ENCODE measurements at regions not wholly inside any gene's neighbourhood (a gene's known extent, or its start where the extent isn't known, plus 50 kb on each side); places are given as distances from the start of the nearest gene placed in this dataset.

GRCh38 chr20:1792274-1792673 is 102.9 kb upstream of the SIRPA start:
- no peak for DNase-seq (ENCODE audit: extremely low spot score)
- CTCF ChIA-PET: no interaction called here
- no peak for TF ChIP-seq FOXA1 (IDR thresholded peaks at IDR 0.05)
- TF ChIP-seq ZNF384 (IDR thresholded peaks at IDR 0.05): no peak
- no peak for TF ChIP-seq FOXK2 (IDR thresholded peaks at IDR 0.05)
- TF ChIP-seq SUZ12 (IDR thresholded peaks at IDR 0.05): no peak
- TF ChIP-seq CTBP1 (IDR thresholded peaks at IDR 0.05; ENCODE audit: borderline replicate concordance): no peak
- no peak for TF ChIP-seq BHLHE40 (IDR thresholded peaks at IDR 0.05; ENCODE audit: borderline replicate concordance)
- TF ChIP-seq NFRKB (IDR thresholded peaks at IDR 0.05): no peak
- no peak for TF ChIP-seq ARNT (IDR thresholded peaks at IDR 0.05)
- TF ChIP-seq PKNOX1 (IDR thresholded peaks at IDR 0.05): no peak
- TF ChIP-seq LEF1 (IDR thresholded peaks at IDR 0.05; ENCODE audit: borderline replicate concordance): no peak
- TF ChIP-seq L3MBTL2 (conservative IDR thresholded peaks at IDR 0.05): no peak
- TF ChIP-seq HDGF (IDR thresholded peaks at IDR 0.05; ENCODE audit: borderline replicate concordance): no peak
- no peak for TF ChIP-seq TARDBP (IDR thresholded peaks at IDR 0.05)
- no peak for TF ChIP-seq ELF4 (IDR thresholded peaks at IDR 0.05)
- TF ChIP-seq SP1 (IDR thresholded peaks at IDR 0.05): no peak
- no peak for TF ChIP-seq FOXM1 (IDR thresholded peaks at IDR 0.05; ENCODE audit: borderline replicate concordance)
- POLR2A ChIA-PET: no interaction called here

- ChIA-PET POLR2A (interaction anchor here (1.0 kb wide), 1 partner anchor 14 kb away, joined by 5 read pairs; no protein-coding TSS in a partner anchor), CTCF (interaction anchor here (1.0 kb wide), 1 partner anchor 13 kb away, joined by 3 read pairs; no protein-coding TSS in a partner anchor)
- no peak for TF ChIP-seq FOXM1 (IDR thresholded peaks at IDR 0.05; ENCODE audit: borderline replicate concordance)
- TF ChIP-seq BHLHE40 (IDR thresholded peaks at IDR 0.05; ENCODE audit: borderline replicate concordance): no peak
- TF ChIP-seq L3MBTL2 (conservative IDR thresholded peaks at IDR 0.05): no peak
- no peak for TF ChIP-seq SUZ12 (IDR thresholded peaks at IDR 0.05)
- TF ChIP-seq SP1 (IDR thresholded peaks at IDR 0.05): no peak
- TF ChIP-seq ARNT (IDR thresholded peaks at IDR 0.05): no peak
- no peak for TF ChIP-seq ELF4 (IDR thresholded peaks at IDR 0.05)
- DNase-seq (ENCODE audit: extremely low spot score): no peak
These were observed 104.8 kb upstream of the SIRPA start for GRCh38 chr20:1790386-1790785.

- CTCF ChIA-PET: no interaction called here
- POLR2A ChIA-PET: no interaction called here
- no peak for DNase-seq (ENCODE audit: extremely low spot score)
- TF ChIP-seq ELF4 (IDR thresholded peaks at IDR 0.05): no peak
- TF ChIP-seq BHLHE40 (IDR thresholded peaks at IDR 0.05; ENCODE audit: borderline replicate concordance): no peak
- no peak for TF ChIP-seq SP1 (IDR thresholded peaks at IDR 0.05)
- TF ChIP-seq CTBP1 (IDR thresholded peaks at IDR 0.05; ENCODE audit: borderline replicate concordance): no peak
- TF ChIP-seq ZNF384 (IDR thresholded peaks at IDR 0.05): no peak
- TF ChIP-seq LEF1 (IDR thresholded peaks at IDR 0.05; ENCODE audit: borderline replicate concordance): no peak
- no peak for TF ChIP-seq SUZ12 (IDR thresholded peaks at IDR 0.05)
- TF ChIP-seq FOXA1 (IDR thresholded peaks at IDR 0.05): no peak
- TF ChIP-seq HDGF (IDR thresholded peaks at IDR 0.05; ENCODE audit: borderline replicate concordance): no peak
- TF ChIP-seq L3MBTL2 (conservative IDR thresholded peaks at IDR 0.05): no peak
- TF ChIP-seq TARDBP (IDR thresholded peaks at IDR 0.05): no peak
- TF ChIP-seq ARNT (IDR thresholded peaks at IDR 0.05): no peak
- no peak for TF ChIP-seq PKNOX1 (IDR thresholded peaks at IDR 0.05)
- no peak for TF ChIP-seq NFRKB (IDR thresholded peaks at IDR 0.05)
- no peak for TF ChIP-seq FOXK2 (IDR thresholded peaks at IDR 0.05)
- no peak for TF ChIP-seq FOXM1 (IDR thresholded peaks at IDR 0.05; ENCODE audit: borderline replicate concordance)
These were observed 107.2 kb upstream of the SIRPA start for GRCh38 chr20:1788044-1788443.

- no peak for DNase-seq (ENCODE audit: extremely low spot score)
- CTCF ChIA-PET: interaction anchor here (0.5 to 0.8 kb wide), 2 partner anchors 10 to 293 kb away, joined by 3 to 4 read pairs; no protein-coding TSS in a partner anchor
- POLR2A ChIA-PET: no interaction called here
- TF ChIP-seq NFRKB (IDR thresholded peaks at IDR 0.05) (no peak), FOXM1 (IDR thresholded peaks at IDR 0.05; ENCODE audit: borderline replicate concordance) (no peak), ELF4 (IDR thresholded peaks at IDR 0.05) (no peak), ARNT (IDR thresholded peaks at IDR 0.05) (no peak), FOXK2 (IDR thresholded peaks at IDR 0.05) (no peak), LEF1 (IDR thresholded peaks at IDR 0.05; ENCODE audit: borderline replicate concordance) (no peak), HDGF (IDR thresholded peaks at IDR 0.05; ENCODE audit: borderline replicate concordance) (no peak), ZNF384 (IDR thresholded peaks at IDR 0.05) (no peak), FOXA1 (IDR thresholded peaks at IDR 0.05) (no peak), CTBP1 (IDR thresholded peaks at IDR 0.05; ENCODE audit: borderline replicate concordance) (no peak), PKNOX1 (IDR thresholded peaks at IDR 0.05) (no peak), TARDBP (IDR thresholded peaks at IDR 0.05) (no peak), BHLHE40 (IDR thresholded peaks at IDR 0.05; ENCODE audit: borderline replicate concordance) (no peak), SUZ12 (IDR thresholded peaks at IDR 0.05) (no peak), SP1 (IDR thresholded peaks at IDR 0.05) (no peak), L3MBTL2 (conservative IDR thresholded peaks at IDR 0.05) (no peak)
These were observed 108.7 kb upstream of the SIRPA start for GRCh38 chr20:1786486-1786885.

GRCh38 chr20:1784586-1784985 is 110.6 kb upstream of the SIRPA start:
- DNase-seq (ENCODE audit: extremely low spot score): no peak
- TF ChIP-seq FOXM1 (IDR thresholded peaks at IDR 0.05; ENCODE audit: borderline replicate concordance) (no peak), PKNOX1 (IDR thresholded peaks at IDR 0.05) (no peak), FOXK2 (IDR thresholded peaks at IDR 0.05) (no peak), HDGF (IDR thresholded peaks at IDR 0.05; ENCODE audit: borderline replicate concordance) (no peak), BHLHE40 (IDR thresholded peaks at IDR 0.05; ENCODE audit: borderline replicate concordance) (no peak)
- ChIA-PET CTCF (no interaction called here), POLR2A (no interaction called here)

GRCh38 chr20:1783245-1783644 is 112.0 kb upstream of the SIRPA start:
- ChIA-PET CTCF (no interaction called here), POLR2A (no interaction called here)
- TF ChIP-seq SUZ12 (IDR thresholded peaks at IDR 0.05) (no peak), BHLHE40 (IDR thresholded peaks at IDR 0.05; ENCODE audit: borderline replicate concordance) (no peak), HDGF (IDR thresholded peaks at IDR 0.05; ENCODE audit: borderline replicate concordance) (no peak), L3MBTL2 (conservative IDR thresholded peaks at IDR 0.05) (no peak), NFRKB (IDR thresholded peaks at IDR 0.05) (no peak), FOXA1 (IDR thresholded peaks at IDR 0.05) (no peak), PKNOX1 (IDR thresholded peaks at IDR 0.05) (no peak), CTBP1 (IDR thresholded peaks at IDR 0.05; ENCODE audit: borderline replicate concordance) (no peak), ZNF384 (IDR thresholded peaks at IDR 0.05) (no peak)
- DNase-seq (ENCODE audit: extremely low spot score): no peak

All from HEK293T (cell line).